Stimulated activated naive CD8-positive, alpha-beta T cell treated with anti-CD3 and anti-CD28 coated beads, Interleukin-15, Interleukin-2, amounts not matched to agents 100 ng/mL and 50 ng/mL, for 24 hours (primary cell): ENCODE measurements at regions not wholly inside any gene's neighbourhood (a gene's known extent, or its start where the extent isn't known, plus 50 kb on each side); places are given as distances from the start of the nearest gene placed in this dataset.

Experiments
- H3K27ac Mint-ChIP-seq: one replicate; pipeline ENCODE4 v1.8.0; 2021; ENCODE audit warnings: mild to moderate bottlenecking, mixed read lengths
- H3K27me3 Mint-ChIP-seq: one replicate; pipeline ENCODE4 v1.8.0; 2021; ENCODE audit warnings: mixed read lengths
- H3K36me3 Mint-ChIP-seq: one replicate; pipeline ENCODE4 v1.8.0; 2021; ENCODE audit warnings: low read depth, mixed read lengths
- H3K4me1 Mint-ChIP-seq: one replicate; pipeline ENCODE4 v1.8.0; 2021; ENCODE audit warnings: low read depth, mixed read lengths
- H3K4me3 Mint-ChIP-seq: one replicate; pipeline ENCODE4 v1.8.0; 2021; ENCODE audit warnings: mild to moderate bottlenecking, mixed read lengths
- H3K9me3 Mint-ChIP-seq: one replicate; pipeline ENCODE4 v1.8.0; 2021; ENCODE audit warnings: mixed read lengths

- Mint-ChIP-seq H3K36me3 (no peaks in the 10 kb centered on the region), H3K4me1 (no peaks in the 10 kb centered on the region), H3K27me3 (peaks cover 19% of the 10 kb centered on the region), H3K9me3 (no peaks in the 10 kb centered on the region), H3K4me3 (no peak overlapping the region), H3K27ac (no peak overlapping the region)
Observed at GRCh38 chr1:36743286-36744005, 260.7 kb upstream of the CSF3R start.

GRCh38 chr1:36741066-36741465, 258.4 kb upstream of the CSF3R start:
- H3K36me3 Mint-ChIP-seq: no peaks in the 10 kb centered on the region
- peaks cover 26% of the 10 kb centered on the region for H3K27me3 Mint-ChIP-seq
- no peak overlapping the region for H3K27ac Mint-ChIP-seq
- H3K4me3 Mint-ChIP-seq: no peak overlapping the region
- no peaks in the 10 kb centered on the region for H3K4me1 Mint-ChIP-seq
- no peaks in the 10 kb centered on the region for H3K9me3 Mint-ChIP-seq

GRCh38 chr1:36740446-36740845, 257.7 kb upstream of the CSF3R start:
- Mint-ChIP-seq H3K27me3 (peaks cover 26% of the 10 kb centered on the region), H3K36me3 (no peaks in the 10 kb centered on the region)

GRCh38 chr1:36739703-36740289, 257.1 kb upstream of the CSF3R start:
- Mint-ChIP-seq H3K27ac (no peak overlapping the region), H3K36me3 (no peaks in the 10 kb centered on the region), H3K27me3 (peaks cover 33% of the 10 kb centered on the region), H3K9me3 (no peaks in the 10 kb centered on the region), H3K4me3 (no peak overlapping the region), H3K4me1 (no peaks in the 10 kb centered on the region)

More at GRCh38 chr1:36740446-36740845, 257.7 kb upstream of the CSF3R start:
- Mint-ChIP-seq H3K9me3 (no peaks in the 10 kb centered on the region), H3K27ac (no peak overlapping the region), H3K4me3 (no peak overlapping the region), H3K4me1 (no peaks in the 10 kb centered on the region)

- no peaks in the 10 kb centered on the region for H3K4me1 Mint-ChIP-seq
- no peaks in the 10 kb centered on the region for H3K36me3 Mint-ChIP-seq
- H3K27ac Mint-ChIP-seq: no peak overlapping the region
- no peak overlapping the region for H3K4me3 Mint-ChIP-seq
- H3K27me3 Mint-ChIP-seq: peaks cover 31% of the 10 kb centered on the region
- H3K9me3 Mint-ChIP-seq: no peaks in the 10 kb centered on the region
Observed at GRCh38 chr1:36738245-36738644, 255.5 kb upstream of the CSF3R start.

GRCh38 chr1:36737767-36738166, 255.1 kb upstream of the CSF3R start:
- Mint-ChIP-seq H3K4me3 (no peak overlapping the region), H3K4me1 (no peaks in the 10 kb centered on the region), H3K9me3 (no peaks in the 10 kb centered on the region), H3K27me3 (peaks cover 31% of the 10 kb centered on the region), H3K36me3 (no peaks in the 10 kb centered on the region), H3K27ac (no peak overlapping the region)

- no peak overlapping the region for H3K27ac Mint-ChIP-seq
- peaks cover 35% of the 10 kb centered on the region for H3K27me3 Mint-ChIP-seq
- no peak overlapping the region for H3K4me3 Mint-ChIP-seq
- no peaks in the 10 kb centered on the region for H3K9me3 Mint-ChIP-seq
- H3K36me3 Mint-ChIP-seq: no peaks in the 10 kb centered on the region
- no peaks in the 10 kb centered on the region for H3K4me1 Mint-ChIP-seq
Observed at GRCh38 chr1:36737038-36737555, 254.4 kb upstream of the CSF3R start.

- no peaks in the 10 kb centered on the region for H3K36me3 Mint-ChIP-seq
- no peak overlapping the region for H3K27ac Mint-ChIP-seq
- H3K4me1 Mint-ChIP-seq: no peaks in the 10 kb centered on the region
- no peaks in the 10 kb centered on the region for H3K9me3 Mint-ChIP-seq
- H3K4me3 Mint-ChIP-seq: no peak overlapping the region
- peaks cover 35% of the 10 kb centered on the region for H3K27me3 Mint-ChIP-seq
Observed at GRCh38 chr1:36735939-36736730, 253.4 kb upstream of the CSF3R start.

GRCh38 chr1:36735436-36735835, 252.7 kb upstream of the CSF3R start:
- Mint-ChIP-seq H3K4me1 (no peaks in the 10 kb centered on the region), H3K9me3 (no peaks in the 10 kb centered on the region), H3K27me3 (peaks cover 35% of the 10 kb centered on the region), H3K4me3 (no peak overlapping the region), H3K27ac (no peak overlapping the region), H3K36me3 (no peaks in the 10 kb centered on the region)

GRCh38 chr1:36734356-36734755, 251.6 kb upstream of the CSF3R start:
- no peaks in the 10 kb centered on the region for H3K4me1 Mint-ChIP-seq
- no peak overlapping the region for H3K4me3 Mint-ChIP-seq
- no peak overlapping the region for H3K27ac Mint-ChIP-seq
- H3K36me3 Mint-ChIP-seq: no peaks in the 10 kb centered on the region
- peaks cover 35% of the 10 kb centered on the region for H3K27me3 Mint-ChIP-seq
- H3K9me3 Mint-ChIP-seq: no peaks in the 10 kb centered on the region

GRCh38 chr1:36733748-36734147, 251.0 kb upstream of the CSF3R start:
- H3K9me3 Mint-ChIP-seq: no peaks in the 10 kb centered on the region
- H3K36me3 Mint-ChIP-seq: no peaks in the 10 kb centered on the region
- no peak overlapping the region for H3K4me3 Mint-ChIP-seq
- H3K27me3 Mint-ChIP-seq: peaks cover 35% of the 10 kb centered on the region
- no peaks in the 10 kb centered on the region for H3K4me1 Mint-ChIP-seq
- no peak overlapping the region for H3K27ac Mint-ChIP-seq

- no peak overlapping the region for H3K4me3 Mint-ChIP-seq
- H3K4me1 Mint-ChIP-seq: no peaks in the 10 kb centered on the region
- no peak overlapping the region for H3K27ac Mint-ChIP-seq
- H3K9me3 Mint-ChIP-seq: no peaks in the 10 kb centered on the region
- peaks cover 19% of the 10 kb centered on the region for H3K27me3 Mint-ChIP-seq
- no peaks in the 10 kb centered on the region for H3K36me3 Mint-ChIP-seq
Observed at GRCh38 chr1:36732015-36732356, 249.3 kb upstream of the CSF3R start.

GRCh38 chr1:36731226-36732014, 248.7 kb upstream of the CSF3R start:
- H3K27me3 Mint-ChIP-seq: peaks cover 14% of the 10 kb centered on the region
- no peak overlapping the region for H3K27ac Mint-ChIP-seq
- H3K36me3 Mint-ChIP-seq: no peaks in the 10 kb centered on the region
- H3K4me1 Mint-ChIP-seq: no peaks in the 10 kb centered on the region
- H3K9me3 Mint-ChIP-seq: no peaks in the 10 kb centered on the region
- H3K4me3 Mint-ChIP-seq: no peak overlapping the region

- H3K4me3 Mint-ChIP-seq: no peak overlapping the region
- no peaks in the 10 kb centered on the region for H3K9me3 Mint-ChIP-seq
- no peaks in the 10 kb centered on the region for H3K36me3 Mint-ChIP-seq
- H3K27ac Mint-ChIP-seq: no peak overlapping the region
- H3K4me1 Mint-ChIP-seq: no peaks in the 10 kb centered on the region
- H3K27me3 Mint-ChIP-seq: peaks cover 14% of the 10 kb centered on the region
Observed at GRCh38 chr1:36730599-36730998, 247.9 kb upstream of the CSF3R start.
